GM12878 (cell line): ENCODE measurements at regions not wholly inside any gene's neighbourhood (a gene's known extent, or its start where the extent isn't known, plus 50 kb on each side); places are given as distances from the start of the nearest gene placed in this dataset.

Source experiments
- ATAC-seq: fragments of 200-7000 bp; cut with Tn5 transposase; 3 replicates; pipeline ENCODE4 v1.9.1; 2020; ENCODE audit warnings: mild to moderate bottlenecking, moderate library complexity
- BruUV-seq: library from RNA; stranded (reverse); fragments of 400-500 nt; replicated peaks from 2 replicates; lab custom pipeline; 2021; lab: Mats Ljungman, UMichigan
- CTCF ChIA-PET: fragments of 300-600 bp; sonication (Branson Sonifier 250); formaldehyde crosslinking; extraction: SDS; loops from one replicate; lab custom pipeline; 2021; ENCODE audit warnings: inconsistent platforms; lab: Yijun Ruan, JAX
- POLR2A ChIA-PET: fragments of 350-600 bp; formaldehyde crosslinking; extraction: SDS; loops from one replicate; lab custom pipeline; 2021; ENCODE audit warnings: inconsistent platforms; lab: Charles Lee
- RAD21 ChIA-PET: fragments of 300-600 bp; sonication (Branson Sonifier 250); formaldehyde crosslinking; loops from one replicate; lab custom pipeline; 2023; ENCODE audit warnings: antibody characterized with exemption; ENCODE audit not compliant: unreplicated experiment; lab: Charles Lee
- SMC1A ChIA-PET: fragments of 300-600 bp; sonication (Branson Sonifier 250); formaldehyde crosslinking; loops from one replicate; lab custom pipeline; 2023; ENCODE audit not compliant: unreplicated experiment, uncharacterized antibody; lab: Charles Lee
- DNase-seq: peaks from one replicate; pipeline ENCODE4 v3.0.0-alpha.2; 2011; ENCODE audit warnings: low read depth, low spot score
- FAIRE-seq: peaks from 3 replicates; lab custom pipeline; 2011; peaks lifted over from hg19 to GRCh38; lab: Jason Lieb, UNC
- H2AFZ ChIP-seq: 2 replicates; pipeline ENCODE4 v1.6.0; 2011; ENCODE audit warnings: low read depth, low read length, control low read depth; ENCODE audit not compliant: control insufficient read depth
- H3K27ac ChIP-seq: 2 replicates; pipeline ENCODE4 v1.5.1; 2011; ENCODE audit warnings: control low read depth; ENCODE audit not compliant: control insufficient read depth, insufficient read depth
- H3K27me3 ChIP-seq, 2 experiments: replicated peaks in 1 of 2; 2 replicates each; pipeline versions ENCODE4 v1.6.0 to v1.6.1; 2011; ENCODE audit warnings: low read length in 1 of 2; ENCODE audit not compliant: control insufficient read depth in 2 of 2, insufficient read depth in 2 of 2
- H3K36me3 ChIP-seq, 2 experiments: 2 replicates each; pipeline ENCODE4 v1.5.1; 2011; ENCODE audit warnings: low read length in 1 of 2; ENCODE audit not compliant: control insufficient read depth in 2 of 2, insufficient read depth in 2 of 2
- H3K4me1 ChIP-seq: 2 replicates; pipeline ENCODE4 v1.6.1; 2011; ENCODE audit warnings: mild to moderate bottlenecking, low read length, moderate library complexity, mixed read lengths; ENCODE audit not compliant: control insufficient read depth, insufficient read depth
- H3K4me2 ChIP-seq: 2 replicates; pipeline ENCODE4 v1.6.0; 2011; ENCODE audit warnings: control low read depth; ENCODE audit not compliant: control insufficient read depth, insufficient read depth
- H3K4me3 ChIP-seq: fragments of 200-600 bp; sonication (generic); 2 replicates; pipeline ENCODE4 v1.5.1; 2016
- H3K79me2 ChIP-seq: 2 replicates; pipeline ENCODE4 v1.6.0; 2011; ENCODE audit warnings: low read length; ENCODE audit not compliant: control insufficient read depth, insufficient read depth
- H3K9ac ChIP-seq: 2 replicates; pipeline ENCODE4 v1.8.0; 2011; ENCODE audit warnings: low read length, control low read depth, mixed read lengths; ENCODE audit not compliant: control insufficient read depth, insufficient read depth
- H3K9me3 ChIP-seq: replicated peaks from 3 replicates; pipeline ENCODE4 v1.5.1; 2011; ENCODE audit warnings: mild to moderate bottlenecking, low read length; ENCODE audit not compliant: control insufficient read depth, insufficient read depth
- H4K20me1 ChIP-seq: 2 replicates; pipeline ENCODE4 v1.6.0; 2011; ENCODE audit not compliant: control insufficient read depth, insufficient read depth
- ATF7 ChIP-seq: fragments of 450-650 bp; IDR thresholded peaks from 2 replicates; pipeline ENCODE4 v1.6.1; 2016; ENCODE audit warnings: low read depth, mild to moderate bottlenecking
- GATAD2B ChIP-seq: fragments of 450-650 bp; conservative IDR thresholded peaks from 2 replicates; pipeline ENCODE4 v1.6.1; 2017; ENCODE audit warnings: low read depth, mild to moderate bottlenecking, moderate library complexity
- NBN ChIP-seq: fragments of 450-650 bp; IDR thresholded peaks from 2 replicates; pipeline ENCODE4 v1.6.1; 2016
- NRF1 ChIP-seq: conservative IDR thresholded peaks from 2 replicates; pipeline ENCODE4 v1.6.1; 2011; ENCODE audit warnings: mild to moderate bottlenecking, low read depth, low read length, improper control_type of control experiment
- SMAD1 ChIP-seq: fragments of 450-650 bp; IDR thresholded peaks from 2 replicates; pipeline ENCODE4 v1.6.1; 2018; ENCODE audit warnings: mild to moderate bottlenecking, low read depth; ENCODE audit not compliant: partially characterized antibody
- in situ Hi-C: fragments of 300-500 bp; cut with MboI; formaldehyde crosslinking; loops from 9 replicates; pipeline ENCODE4 v1.14.3; 2018; ENCODE audit warnings: mixed read lengths
- intact Hi-C: fragments of 100-400 bp; cut with micrococcal nuclease; formaldehyde crosslinking; loops from one replicate; pipeline ENCODE4 v1.14.2; 2022; ENCODE audit not compliant: unreplicated experiment
- TF ChIP-seq, protein P1 (sequence below): fragments of 450-650 bp; formaldehyde crosslinking; IDR thresholded peaks from 2 replicates; pipeline ENCODE4 v1.4.0; 2022; ENCODE audit warnings: mild to moderate bottlenecking, moderate library complexity
- TF ChIP-seq, protein P2 (sequence below): IDR thresholded peaks from 2 replicates; pipeline ENCODE4 v1.6.1; 2012; ENCODE audit warnings: low read depth, low read length, improper control_type of control experiment
- TF ChIP-seq, protein P3 (sequence below): fragments of 450-650 bp; IDR thresholded peaks from 2 replicates; pipeline ENCODE4 v1.6.1; 2014; ENCODE audit warnings: mild to moderate bottlenecking

DNA sequence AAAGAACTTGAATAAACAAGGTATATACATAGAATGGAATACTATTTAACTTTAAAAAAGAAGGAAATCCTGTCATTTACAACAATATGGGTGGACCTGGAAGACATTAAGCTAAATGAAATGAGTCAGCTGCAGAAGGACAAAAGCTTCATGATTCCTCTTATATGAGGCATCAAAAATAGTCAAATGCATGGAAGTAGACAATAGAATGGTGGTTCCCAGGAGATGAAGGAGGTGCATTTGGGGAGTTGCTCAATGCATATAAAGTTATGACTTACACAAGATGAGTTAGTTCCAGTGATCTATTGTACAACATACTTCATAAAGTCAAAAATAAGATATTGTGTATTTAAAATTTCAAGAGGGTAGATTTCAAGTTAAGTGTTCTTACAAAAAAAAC is 426.1 kb upstream of the UBE2E3 start:
- TF ChIP-seq, protein P1, sequence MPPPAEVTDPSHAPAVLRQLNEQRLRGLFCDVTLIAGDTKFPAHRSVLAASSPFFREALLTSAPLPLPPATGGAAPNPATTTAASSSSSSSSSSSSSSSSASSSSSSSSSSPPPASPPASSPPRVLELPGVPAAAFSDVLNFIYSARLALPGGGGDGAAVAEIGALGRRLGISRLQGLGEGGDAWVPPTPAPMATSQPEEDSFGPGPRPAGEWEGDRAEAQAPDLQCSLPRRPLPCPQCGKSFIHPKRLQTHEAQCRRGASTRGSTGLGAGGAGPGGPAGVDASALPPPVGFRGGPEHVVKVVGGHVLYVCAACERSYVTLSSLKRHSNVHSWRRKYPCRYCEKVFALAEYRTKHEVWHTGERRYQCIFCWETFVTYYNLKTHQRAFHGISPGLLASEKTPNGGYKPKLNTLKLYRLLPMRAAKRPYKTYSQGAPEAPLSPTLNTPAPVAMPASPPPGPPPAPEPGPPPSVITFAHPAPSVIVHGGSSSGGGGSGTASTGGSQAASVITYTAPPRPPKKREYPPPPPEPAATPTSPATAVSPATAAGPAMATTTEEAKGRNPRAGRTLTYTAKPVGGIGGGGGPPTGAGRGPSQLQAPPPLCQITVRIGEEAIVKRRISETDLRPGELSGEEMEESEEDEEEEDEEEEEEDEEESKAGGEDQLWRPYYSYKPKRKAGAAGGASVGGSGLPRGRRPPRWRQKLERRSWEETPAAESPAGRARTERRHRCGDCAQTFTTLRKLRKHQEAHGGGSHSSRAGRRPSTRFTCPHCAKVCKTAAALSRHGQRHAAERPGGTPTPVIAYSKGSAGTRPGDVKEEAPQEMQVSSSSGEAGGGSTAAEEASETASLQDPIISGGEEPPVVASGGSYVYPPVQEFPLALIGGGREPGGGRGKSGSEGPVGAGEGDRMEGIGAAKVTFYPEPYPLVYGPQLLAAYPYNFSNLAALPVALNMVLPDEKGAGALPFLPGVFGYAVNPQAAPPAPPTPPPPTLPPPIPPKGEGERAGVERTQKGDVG (CRISPR knock-in tag) = no peak
- TF ChIP-seq, protein P2, sequence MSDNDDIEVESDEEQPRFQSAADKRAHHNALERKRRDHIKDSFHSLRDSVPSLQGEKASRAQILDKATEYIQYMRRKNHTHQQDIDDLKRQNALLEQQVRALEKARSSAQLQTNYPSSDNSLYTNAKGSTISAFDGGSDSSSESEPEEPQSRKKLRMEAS = no peak
- TF ChIP-seq NBN = no peak
- TF ChIP-seq SMAD1 = no peak
- TF ChIP-seq NRF1 = no peak
- TF ChIP-seq, protein P3, sequence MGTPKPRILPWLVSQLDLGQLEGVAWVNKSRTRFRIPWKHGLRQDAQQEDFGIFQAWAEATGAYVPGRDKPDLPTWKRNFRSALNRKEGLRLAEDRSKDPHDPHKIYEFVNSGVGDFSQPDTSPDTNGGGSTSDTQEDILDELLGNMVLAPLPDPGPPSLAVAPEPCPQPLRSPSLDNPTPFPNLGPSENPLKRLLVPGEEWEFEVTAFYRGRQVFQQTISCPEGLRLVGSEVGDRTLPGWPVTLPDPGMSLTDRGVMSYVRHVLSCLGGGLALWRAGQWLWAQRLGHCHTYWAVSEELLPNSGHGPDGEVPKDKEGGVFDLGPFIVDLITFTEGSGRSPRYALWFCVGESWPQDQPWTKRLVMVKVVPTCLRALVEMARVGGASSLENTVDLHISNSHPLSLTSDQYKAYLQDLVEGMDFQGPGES = no peak
- no peak for TF ChIP-seq ATF7
- TF ChIP-seq GATAD2B = no peak
- TF ChIP-seq, all 136 proteins: peak for 0
- no peaks in the 10 kb centered on the region for H3K36me3 ChIP-seq
- H3K9me3 ChIP-seq = no peaks in the 10 kb centered on the region
- H3K4me1 ChIP-seq = no peaks in the 10 kb centered on the region
- SMC1A ChIA-PET = interaction anchor here (1.2 kb wide), 1 partner anchor 29 kb away, joined by 3 read pairs; no protein-coding TSS in a partner anchor
- FAIRE-seq = no peak
- H3K4me3 ChIP-seq = no peak overlapping the region
- no peaks in the 10 kb centered on the region for H3K79me2 ChIP-seq
- in situ Hi-C loops (no loop called here), intact Hi-C loops (no loop called here)
- POLR2A ChIA-PET = no interaction called here
- RAD21 ChIA-PET = no interaction called here
- no peak overlapping the region for H3K9ac ChIP-seq
- no peak overlapping the region for H2AFZ ChIP-seq
- no peak overlapping the region for H3K4me2 ChIP-seq
- no peak overlapping the region for H3K27ac ChIP-seq
- no TSS peak for BruUV-seq
- H3K27me3 ChIP-seq = no peaks in the 10 kb centered on the region
- ATAC-seq = no peak
- DNase-seq = no peak
- CTCF ChIA-PET = interaction anchor here (0.7 kb wide), 1 partner anchor 254 kb away, joined by 3 read pairs; no protein-coding TSS in a partner anchor
- H4K20me1 ChIP-seq = no peaks in the 10 kb centered on the region
